ENCODE measurements at regions not wholly inside any gene's neighbourhood (a gene's known extent, or its start where the extent isn't known, plus 50 kb on each side); places are given as distances from the start of the nearest gene placed in this dataset.

DNA sequence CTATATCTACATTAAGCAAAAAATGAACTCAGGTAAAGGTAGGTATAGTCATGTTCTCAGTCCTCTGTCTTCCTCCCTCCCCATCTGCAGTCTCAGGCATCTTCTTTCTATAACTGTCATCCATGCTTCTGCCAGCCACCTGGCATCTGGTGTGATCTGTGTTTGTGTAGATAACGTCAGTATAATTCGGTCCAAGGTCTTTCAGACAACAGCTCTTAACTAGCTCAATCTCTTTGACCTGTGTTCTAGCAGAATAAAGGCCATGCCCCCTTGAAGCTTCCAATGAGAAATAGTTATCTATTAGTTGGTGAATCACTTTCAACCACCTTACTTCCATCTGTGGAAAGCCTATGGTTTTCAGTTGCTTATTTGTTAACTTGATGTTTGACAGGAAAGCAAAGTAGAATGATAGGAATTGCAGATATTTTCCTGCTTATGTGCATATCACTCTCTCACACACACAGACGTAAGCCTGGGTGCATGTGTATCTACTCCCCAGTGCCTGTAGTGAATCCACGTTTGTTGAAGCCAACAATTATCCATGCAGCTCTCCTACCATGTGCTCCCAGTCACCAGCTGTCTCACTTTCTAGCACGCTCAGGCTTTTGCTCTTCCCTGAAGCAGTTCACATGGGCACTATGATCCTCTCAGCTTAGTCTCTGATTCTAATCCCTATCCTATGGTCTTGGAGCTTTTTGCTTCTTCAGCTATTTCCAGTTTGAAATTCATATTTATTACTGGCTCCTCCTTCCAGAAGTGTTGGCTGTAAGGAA, 433.7 kb upstream of the MANEA start:
- ATAC-seq (no peak), DNase-seq (no peak)
- H3K27me3 ChIP-seq = no peaks in the 10 kb centered on the region
- H3K36me3 ChIP-seq = no peaks in the 10 kb centered on the region
- H3K9me3 ChIP-seq = no peaks in the 10 kb centered on the region
- WGBS, 4 donors = 32 to 51% (median 42%) methylated on average over 5 of the region's 5 CpGs
- H3K4me1 ChIP-seq = no peaks in the 10 kb centered on the region
- intact Hi-C loops (cut with DNase I) = no loop called here
- no peak for TF ChIP-seq CTCF (IDR thresholded peaks at IDR 0.05)
- no peak for TF ChIP-seq POLR2A (IDR thresholded peaks at IDR 0.05)
- H3K27ac ChIP-seq = no peak overlapping the region
- no peak overlapping the region for H3K4me3 ChIP-seq

DNA sequence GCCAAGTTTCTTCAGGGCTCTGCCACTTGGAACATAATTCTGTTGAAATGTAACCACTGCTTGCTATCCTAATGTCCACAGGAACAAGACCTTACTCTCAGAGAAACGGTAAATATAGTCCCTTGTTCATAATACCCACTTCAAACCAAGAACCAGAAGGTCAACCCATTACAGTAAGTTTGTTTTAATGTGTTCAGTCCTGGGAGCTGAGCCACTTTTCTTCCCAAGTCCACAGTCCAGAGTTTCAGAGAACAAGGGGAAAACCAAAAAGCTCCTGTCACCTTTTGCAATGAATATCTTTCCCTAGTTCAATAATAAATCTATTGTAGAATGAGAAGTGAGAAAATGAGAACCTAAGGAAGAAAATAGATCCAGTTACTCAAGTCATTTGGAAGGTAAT, 431.9 kb upstream of the MANEA start:
- no peak overlapping the region for H3K27ac ChIP-seq
- no peaks in the 10 kb centered on the region for H3K27me3 ChIP-seq
- intact Hi-C loops (cut with DNase I) = no loop called here
- DNase-seq (no peak), ATAC-seq (no peak)
- no peaks in the 10 kb centered on the region for H3K9me3 ChIP-seq
- H3K36me3 ChIP-seq = no peaks in the 10 kb centered on the region
- H3K4me3 ChIP-seq = no peak overlapping the region
- TF ChIP-seq POLR2A (IDR thresholded peaks at IDR 0.05) = no peak
- no peak for TF ChIP-seq CTCF (IDR thresholded peaks at IDR 0.05)
- H3K4me1 ChIP-seq = no peaks in the 10 kb centered on the region
- WGBS, 4 donors = 30 to 54% (median 48%) methylated on average over 1 of the region's 1 CpG

GRCh38 chr6:95159557-95159956, 417.8 kb upstream of the MANEA start:
- Histone ChIP-seq H3K36me3 (no peaks in the 10 kb centered on the region), H3K27me3 (no peaks in the 10 kb centered on the region), H3K4me3 (no peak overlapping the region), H3K27ac (no peak overlapping the region), H3K9me3 (peaks cover 0 to 4% (median 0%) of the 10 kb centered on the region in 12 donors), H3K4me1 (no peaks in the 10 kb centered on the region)
- DNase-seq (no peak), ATAC-seq (no peak)
- TF ChIP-seq CTCF (IDR thresholded peaks at IDR 0.05) = no peak
- no peak for TF ChIP-seq POLR2A (IDR thresholded peaks at IDR 0.05)
- intact Hi-C loops (cut with DNase I) = no loop called here

GRCh38 chr6:95169775-95170174, 407.6 kb upstream of the MANEA start:
- 28 to 64% (median 41%) methylated on average over 1 to 2 of the region's 2 CpGs for WGBS, 4 donors
- Histone ChIP-seq H3K36me3 (no peaks in the 10 kb centered on the region), H3K27ac (no peak overlapping the region), H3K27me3 (no peaks in the 10 kb centered on the region), H3K4me3 (no peak overlapping the region), H3K4me1 (no peaks in the 10 kb centered on the region), H3K9me3 (no peaks in the 10 kb centered on the region)
- no peak for TF ChIP-seq CTCF (IDR thresholded peaks at IDR 0.05)
- no peak for TF ChIP-seq POLR2A (IDR thresholded peaks at IDR 0.05)
- DNase-seq = no peak
- intact Hi-C loops (cut with DNase I) = no loop called here
- no peak for ATAC-seq

All from heart left ventricle (tissue), 16 donors.